Mesodermal cell (in vitro differentiated cells): ENCODE measurements at regions not wholly inside any gene's neighbourhood (a gene's known extent, or its start where the extent isn't known, plus 50 kb on each side); places are given as distances from the start of the nearest gene placed in this dataset.

Source experiments
- H3K27ac ChIP-seq: 2 replicates; pipeline ENCODE4 v1.7.0; 2013; ENCODE audit warnings: mild to moderate bottlenecking, low read depth, low read length, moderate library complexity; ENCODE audit not compliant: severe bottlenecking
- H3K36me3 ChIP-seq: 2 replicates; pipeline ENCODE4 v1.7.1; 2013; ENCODE audit warnings: mild to moderate bottlenecking, low read length, moderate library complexity; ENCODE audit not compliant: control insufficient read depth, insufficient read depth
- H3K4me1 ChIP-seq: one replicate; pipeline ENCODE4 v1.7.1; 2013; ENCODE audit warnings: mild to moderate bottlenecking, low read length; ENCODE audit not compliant: insufficient read depth, control insufficient read depth, poor library complexity, severe bottlenecking
- H3K4me3 ChIP-seq: 2 replicates; pipeline ENCODE4 v1.7.0; 2013; ENCODE audit warnings: low read length, control low read depth, mild to moderate bottlenecking; ENCODE audit not compliant: insufficient read depth, poor library complexity, severe bottlenecking; ENCODE audit errors: extremely low read depth
- H3K9me3 ChIP-seq: 2 replicates; pipeline ENCODE4 v1.7.1; 2013; ENCODE audit warnings: mild to moderate bottlenecking, low read length, moderate library complexity; ENCODE audit not compliant: control insufficient read depth
- WGBS, 2 experiments: methylation state at CpG; one replicate each; pipeline ENCODE4 v1.1.5; 2013; ENCODE audit warnings: missing lambda C conversion rate in 2 of 2; ENCODE audit not compliant: insufficient coverage in 2 of 2; 5-methylcytosine and 5-hydroxymethylcytosine counted together

- Histone ChIP-seq H3K36me3 (no peaks in the 10 kb centered on the region), H3K9me3 (no peaks in the 10 kb centered on the region), H3K27ac (no peak overlapping the region), H3K4me3 (no peak overlapping the region), H3K4me1 (peaks cover 20% of the 10 kb centered on the region)
- 92 to 93% methylated on average over 4 to 5 of the region's 8 CpGs for WGBS, 2 experiments
These were observed 250.7 kb downstream of the MAFB start for GRCh38 chr20:40438161-40438830.

- 85 to 100% methylated on average over 1 of the region's 1 CpG for WGBS, 2 experiments
- Histone ChIP-seq H3K27ac (no peak overlapping the region), H3K9me3 (no peaks in the 10 kb centered on the region), H3K4me3 (no peak overlapping the region), H3K36me3 (no peaks in the 10 kb centered on the region), H3K4me1 (peaks cover 14% of the 10 kb centered on the region)
These were observed 253.0 kb downstream of the MAFB start for GRCh38 chr20:40436011-40436410.

GRCh38 chr20:40435146-40435895 lies 253.7 kb downstream of the MAFB start:
- WGBS, 2 experiments = 89 to 90% methylated on average over 2 to 3 of the region's 4 CpGs
- H3K9me3 ChIP-seq = no peaks in the 10 kb centered on the region
- no peak overlapping the region for H3K27ac ChIP-seq
- H3K4me3 ChIP-seq = no peak overlapping the region
- H3K4me1 ChIP-seq = peaks cover 14% of the 10 kb centered on the region
- no peaks in the 10 kb centered on the region for H3K36me3 ChIP-seq

- Histone ChIP-seq H3K27ac (no peak overlapping the region), H3K9me3 (no peaks in the 10 kb centered on the region), H3K4me3 (no peak overlapping the region), H3K4me1 (peaks cover 14% of the 10 kb centered on the region), H3K36me3 (no peaks in the 10 kb centered on the region)
- 91 to 96% methylated on average over 3 to 4 of the region's 4 CpGs for WGBS, 2 experiments
These were observed 254.9 kb downstream of the MAFB start for GRCh38 chr20:40434122-40434521.

- peaks cover 11% of the 10 kb centered on the region for H3K4me1 ChIP-seq
- H3K4me3 ChIP-seq = no peak overlapping the region
- H3K9me3 ChIP-seq = no peaks in the 10 kb centered on the region
- no peaks in the 10 kb centered on the region for H3K36me3 ChIP-seq
- 82 to 98% methylated on average over 5 of the region's 8 CpGs for WGBS, 2 experiments
- no peak overlapping the region for H3K27ac ChIP-seq
These were observed 255.6 kb downstream of the MAFB start for GRCh38 chr20:40433341-40433861.

- WGBS, 2 experiments = 94 to 95% methylated on average over 2 of the region's 3 CpGs
These were observed 257.4 kb downstream of the MAFB start for GRCh38 chr20:40431611-40432010.

GRCh38 chr20:40431112-40431511 lies 257.9 kb downstream of the MAFB start:
- no peaks in the 10 kb centered on the region for H3K9me3 ChIP-seq
- WGBS, 2 experiments = 86 to 96% methylated on average over 2 to 4 of the region's 4 CpGs
- H3K27ac ChIP-seq = no peak overlapping the region
- no peak overlapping the region for H3K4me3 ChIP-seq
- H3K4me1 ChIP-seq = peaks cover 6% of the 10 kb centered on the region
- no peaks in the 10 kb centered on the region for H3K36me3 ChIP-seq

More at GRCh38 chr20:40431611-40432010, 257.4 kb downstream of the MAFB start:
- Histone ChIP-seq H3K4me3 (no peak overlapping the region), H3K27ac (no peak overlapping the region), H3K36me3 (no peaks in the 10 kb centered on the region), H3K4me1 (peaks cover 6% of the 10 kb centered on the region), H3K9me3 (no peaks in the 10 kb centered on the region)

GRCh38 chr20:40427026-40427425 lies 262.0 kb downstream of the MAFB start:
- Histone ChIP-seq H3K27ac (no peak overlapping the region), H3K36me3 (no peaks in the 10 kb centered on the region), H3K4me3 (no peak overlapping the region), H3K9me3 (no peaks in the 10 kb centered on the region), H3K4me1 (peaks cover 3% of the 10 kb centered on the region)
- 78 to 83% methylated on average over 2 to 3 of the region's 4 CpGs for WGBS, 2 experiments

GRCh38 chr20:40424695-40425094 lies 264.3 kb downstream of the MAFB start:
- Histone ChIP-seq H3K4me1 (no peaks in the 10 kb centered on the region), H3K36me3 (no peaks in the 10 kb centered on the region), H3K27ac (no peak overlapping the region), H3K4me3 (no peak overlapping the region), H3K9me3 (no peaks in the 10 kb centered on the region)
- WGBS, 2 experiments = 93 to 100% methylated on average over 1 of the region's 1 CpG

- Histone ChIP-seq H3K27ac (no peak overlapping the region), H3K9me3 (no peaks in the 10 kb centered on the region), H3K4me1 (no peaks in the 10 kb centered on the region), H3K4me3 (no peak overlapping the region), H3K36me3 (no peaks in the 10 kb centered on the region)
These were observed 266.4 kb downstream of the MAFB start for GRCh38 chr20:40422656-40423055.

GRCh38 chr20:40416274-40416673 lies 272.8 kb downstream of the MAFB start:
- Histone ChIP-seq H3K9me3 (peaks cover 8% of the 10 kb centered on the region), H3K4me3 (no peak overlapping the region), H3K4me1 (no peaks in the 10 kb centered on the region), H3K27ac (no peak overlapping the region), H3K36me3 (no peaks in the 10 kb centered on the region)
- no CpG with 5 or more reads among the region's 1 CpG for WGBS, 2 experiments
